ENCODE measurements at regions not wholly inside any gene's neighbourhood (a gene's known extent, or its start where the extent isn't known, plus 50 kb on each side); places are given as distances from the start of the nearest gene placed in this dataset.
"Not testable (repeated sequence)": the region's sequence is repeated elsewhere in the genome, so short reads cannot be mapped to it uniquely, and the experiment has no call there.

DNA sequence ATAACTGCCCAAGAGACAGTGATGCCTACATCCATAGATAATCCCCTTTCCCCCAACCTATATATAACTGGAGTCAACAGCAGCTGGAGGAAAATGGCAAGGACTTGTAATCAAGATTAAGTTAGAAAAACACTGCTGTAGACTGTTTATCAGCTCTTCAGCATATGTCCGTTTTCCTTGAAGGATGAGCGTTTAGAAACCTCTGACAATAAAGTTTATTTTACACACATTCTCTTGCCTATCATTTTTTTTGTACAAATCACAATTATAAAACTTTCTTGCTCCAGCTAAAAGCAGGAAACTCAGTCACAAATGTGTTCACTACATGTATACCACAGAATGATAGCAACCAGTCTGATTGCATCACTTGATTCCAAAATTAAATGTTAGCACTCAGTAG, 50.8 kb downstream of the PPIAL4G start:
- not testable (repeated sequence) for DNase-seq (ENCODE audit: insufficient read length, low spot score); FAIRE-seq

DNA sequence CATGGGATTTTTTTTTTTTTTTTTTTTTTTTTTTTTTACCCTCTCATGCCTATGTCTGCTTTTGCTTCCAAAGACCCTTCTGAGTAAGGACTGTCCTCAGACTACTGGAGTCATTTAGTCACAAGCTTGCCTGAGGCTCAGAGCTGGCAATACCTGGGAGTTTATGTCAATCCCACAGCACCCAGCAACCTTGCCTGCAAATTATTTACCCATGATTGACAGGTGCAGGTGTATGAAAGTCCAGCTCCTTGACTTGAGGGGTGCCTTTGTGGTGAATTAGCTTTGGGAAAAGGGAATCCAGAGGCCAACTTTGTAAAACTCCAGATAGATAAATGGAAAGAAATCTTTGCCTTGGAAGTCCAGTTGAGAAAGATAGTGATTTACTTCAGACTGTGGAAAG, 53.2 kb downstream of the PPIAL4G start:
- FAIRE-seq; DNase-seq (ENCODE audit: insufficient read length, low spot score): not testable (repeated sequence)

DNA sequence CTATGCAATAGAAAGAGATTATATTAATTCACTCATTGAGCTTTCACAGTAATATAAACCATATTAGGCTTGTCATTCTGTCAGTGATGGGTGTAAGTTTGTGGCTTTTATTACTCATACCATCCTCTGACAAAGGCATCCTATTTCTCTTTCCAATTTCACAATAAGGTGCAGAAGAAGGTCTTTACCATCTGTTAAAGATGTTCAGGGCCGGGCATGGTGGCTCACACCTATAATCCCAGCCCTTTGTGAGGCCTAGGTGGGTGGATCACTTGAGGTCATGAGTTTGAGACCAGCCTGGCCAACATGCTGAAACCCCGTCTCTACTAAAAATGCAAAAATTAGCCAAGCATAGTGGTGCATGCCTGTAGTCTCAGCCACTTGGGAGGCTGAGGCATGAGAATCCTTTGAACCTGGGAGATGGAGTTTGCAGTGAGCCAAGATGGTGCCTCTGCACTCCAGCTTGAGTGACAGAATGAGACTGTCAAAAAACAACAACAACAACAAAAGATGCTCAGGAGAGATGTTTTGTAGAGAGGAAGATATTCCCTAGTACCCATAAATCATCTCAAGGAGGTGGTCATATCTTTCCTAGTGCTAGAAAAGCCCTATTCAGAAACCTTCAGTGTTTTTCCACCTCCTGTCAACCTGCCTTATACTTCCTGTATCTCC, 56.0 kb downstream of the PPIAL4G start:
- not testable (repeated sequence) for FAIRE-seq; DNase-seq (ENCODE audit: insufficient read length, low spot score)

DNA sequence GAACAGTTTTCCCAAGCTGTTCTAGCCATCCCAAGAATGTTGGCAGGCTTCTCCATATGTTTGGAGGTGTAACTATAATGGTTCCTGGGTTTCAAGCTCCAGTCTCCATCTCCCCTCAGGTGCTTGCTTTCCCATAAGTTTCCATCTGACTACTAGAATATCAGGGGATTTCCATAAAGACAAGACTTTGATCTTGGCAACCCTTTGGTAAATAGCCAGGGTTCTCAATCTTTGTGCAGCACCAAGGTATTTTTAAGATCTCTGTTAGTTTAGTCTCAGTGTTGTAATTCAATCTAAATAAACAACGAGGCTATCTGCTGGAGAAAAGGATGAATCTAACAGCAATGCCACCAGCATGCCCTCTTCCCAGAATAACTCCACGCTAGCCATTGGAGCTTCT, 56.7 kb downstream of the PPIAL4G start:
- not testable (repeated sequence) for FAIRE-seq

GRCh38 chr1:148424143-148425003, 58.7 kb downstream of the PPIAL4G start:
- DNase-seq (ENCODE audit: insufficient read length, low spot score); FAIRE-seq: not testable (repeated sequence)

More for the DNA sequence above, 56.7 kb downstream of the PPIAL4G start:
- not testable (repeated sequence) for DNase-seq (ENCODE audit: insufficient read length, low spot score)

DNA sequence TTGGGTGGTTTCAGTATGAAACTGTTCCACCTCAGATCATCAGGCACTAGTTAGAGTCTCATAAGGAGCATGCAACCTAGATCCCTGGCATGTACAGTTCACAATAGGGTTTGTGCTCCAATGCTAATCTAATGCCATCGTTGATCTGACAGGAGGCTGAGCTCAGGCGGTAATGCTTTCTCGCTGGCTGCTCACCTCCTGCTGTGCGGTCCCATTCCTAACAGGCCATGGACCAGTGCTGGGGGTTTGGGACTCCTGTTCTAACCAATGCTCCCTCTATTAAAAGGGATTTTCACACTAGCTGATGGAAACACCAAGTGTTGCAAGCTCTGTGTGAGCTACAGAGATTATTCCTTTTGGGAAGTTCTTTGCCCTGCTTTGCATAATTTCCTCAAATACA, 60.2 kb downstream of the PPIAL4G start:
- FAIRE-seq; DNase-seq (ENCODE audit: insufficient read length, low spot score): not testable (repeated sequence)

DNA sequence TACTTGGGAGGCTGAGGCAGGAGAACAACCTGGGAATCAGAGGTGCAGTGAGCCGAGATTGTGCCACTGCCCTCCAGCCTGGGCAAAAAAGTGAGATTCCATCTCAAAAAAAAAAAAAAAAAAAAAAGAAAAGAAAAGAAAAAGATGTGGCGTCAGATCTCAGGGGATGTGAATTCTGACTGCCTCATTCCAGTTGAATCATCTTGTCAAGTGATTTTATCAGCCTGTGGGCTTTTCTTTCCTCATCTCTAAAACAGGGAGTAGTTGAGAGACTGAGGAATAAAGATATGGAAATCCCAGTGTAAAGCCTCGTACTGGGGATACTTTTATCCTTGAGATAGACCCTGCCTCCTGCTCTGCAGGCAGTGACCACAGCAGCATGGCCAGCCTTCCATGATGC, 65.9 kb downstream of the PPIAL4G start:
- not testable (repeated sequence) for FAIRE-seq; DNase-seq (ENCODE audit: insufficient read length, low spot score)

- not testable (repeated sequence) for FAIRE-seq; DNase-seq (ENCODE audit: insufficient read length, low spot score)
These were observed 69.7 kb downstream of the PPIAL4G start for GRCh38 chr1:148413385-148413784.

DNA sequence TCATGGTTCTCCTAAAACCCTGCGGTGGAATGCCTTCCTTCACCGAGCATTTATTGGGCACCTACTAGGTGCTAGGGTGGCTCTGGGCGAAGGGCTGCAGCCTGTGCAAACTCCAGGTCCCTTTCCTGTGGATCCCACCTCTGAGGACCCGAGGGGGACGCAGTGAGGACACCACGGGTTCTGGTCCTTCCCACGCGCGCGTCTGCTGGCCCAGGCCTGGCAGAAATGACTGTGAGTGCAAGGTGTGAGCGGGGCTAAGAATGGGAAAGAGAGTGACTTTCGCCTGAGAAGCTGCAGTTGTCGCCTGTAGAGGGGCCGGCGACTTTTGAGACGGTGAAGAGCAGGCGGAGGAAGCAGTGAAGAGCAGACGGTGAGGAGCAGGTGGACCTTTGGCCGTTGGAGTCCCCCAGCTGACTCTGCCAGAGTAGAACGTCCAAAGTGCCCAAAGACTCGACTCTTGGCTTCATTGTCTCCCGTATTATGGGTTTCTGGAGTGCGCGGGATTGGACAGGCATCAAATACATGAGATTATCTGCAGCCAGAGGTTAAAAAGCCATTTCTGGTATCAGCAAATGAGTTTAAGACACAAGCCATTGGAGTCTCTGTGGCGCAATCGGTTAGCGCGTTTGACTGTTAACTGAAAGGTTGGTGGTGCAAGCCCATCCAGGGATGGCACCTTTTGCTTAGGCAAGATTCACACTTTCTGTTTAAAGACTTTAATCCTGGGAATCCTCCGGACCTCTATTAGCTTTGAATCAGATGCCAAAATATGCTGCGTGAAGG, 78.1 kb downstream of the PPIAL4G start:
- DNase-seq (ENCODE audit: insufficient read length, low spot score); FAIRE-seq: not testable (repeated sequence)

GRCh38 chr1:148403925-148404324, 79.2 kb downstream of the PPIAL4G start:
- FAIRE-seq; DNase-seq (ENCODE audit: insufficient read length, low spot score): not testable (repeated sequence)

GRCh38 chr1:148403085-148403456, 80.0 kb downstream of the PPIAL4G start:
- FAIRE-seq; DNase-seq (ENCODE audit: insufficient read length, low spot score): not testable (repeated sequence)

- not testable (repeated sequence) for FAIRE-seq; DNase-seq (ENCODE audit: insufficient read length, low spot score)
These were observed 80.7 kb downstream of the PPIAL4G start for GRCh38 chr1:148402152-148403084.

DNA sequence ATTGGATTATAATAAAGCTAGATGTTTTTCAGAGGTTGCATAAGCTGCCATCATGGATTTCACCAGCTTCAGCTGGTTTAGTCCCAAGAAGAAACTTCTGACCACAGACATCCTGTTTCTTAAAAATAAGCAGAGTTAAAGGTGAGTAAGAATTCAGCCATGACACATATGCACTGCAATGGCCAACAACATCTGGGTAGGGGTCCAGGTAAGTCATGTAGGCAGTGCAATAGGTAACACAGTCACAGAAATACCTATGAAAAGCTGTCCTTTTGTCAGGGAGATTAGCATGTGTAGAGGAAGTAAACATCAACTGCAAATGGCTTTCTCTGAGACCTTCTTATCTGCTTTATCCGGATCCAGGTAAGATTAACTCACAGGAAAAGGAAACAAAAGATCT, 85.6 kb downstream of the PPIAL4G start:
- not testable (repeated sequence) for DNase-seq (ENCODE audit: insufficient read length, low spot score); FAIRE-seq

DNA sequence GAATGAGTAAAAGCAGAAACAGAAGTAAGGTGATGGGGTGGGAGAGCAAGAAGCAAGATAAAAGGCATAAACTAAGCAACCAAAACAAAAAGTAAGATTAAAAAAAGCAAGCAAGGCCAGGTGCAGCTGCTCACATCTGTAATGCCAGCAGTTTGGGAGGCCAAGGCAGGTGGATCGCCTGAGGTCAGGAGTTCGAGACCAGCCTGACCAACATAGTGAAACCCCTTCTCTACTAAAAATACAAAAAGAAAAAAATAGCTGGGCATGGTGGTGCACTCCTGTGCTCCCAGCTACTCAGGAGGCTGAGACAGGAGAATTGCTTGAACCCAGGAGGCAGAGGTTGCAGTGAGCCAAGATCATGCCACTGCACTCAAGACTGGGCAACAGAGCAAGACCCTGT, 90.6 kb downstream of the PPIAL4G start:
- FAIRE-seq; DNase-seq (ENCODE audit: insufficient read length, low spot score): not testable (repeated sequence)

GRCh38 chr1:148391323-148391722, 91.8 kb downstream of the PPIAL4G start:
- DNase-seq (ENCODE audit: insufficient read length, low spot score); FAIRE-seq: not testable (repeated sequence)

Measured in D721Med (cell line).